ENCODE measurements at regions not wholly inside any gene's neighbourhood (a gene's known extent, or its start where the extent isn't known, plus 50 kb on each side); places are given as distances from the start of the nearest gene placed in this dataset.

GRCh38 chr1:184167352-184167751 lies 115.8 kb downstream of the TSEN15 start:
- H2AK5ac ChIP-seq (ENCODE audit: low read depth, low read length) = no peak overlapping the region
- H2AFZ ChIP-seq (ENCODE audit: low read length) = no peak overlapping the region
- no peak overlapping the region for H2BK15ac ChIP-seq (ENCODE audit: low read length)
- no peak overlapping the region for H3K23ac ChIP-seq (ENCODE audit: insufficient read length)
- no peaks in the 10 kb centered on the region for H3K79me2 ChIP-seq (ENCODE audit: control insufficient read depth in 1 of 2, insufficient read depth in 2 of 2, low read length in 2 of 2)
- CTCF ChIA-PET (ENCODE audit: partially characterized antibody) = interaction anchor here (0.5 to 1.6 kb wide), 4 partner anchors 223 to 1355 kb away, joined by 3 read pairs; no protein-coding TSS in a partner anchor
- H3K9ac ChIP-seq (replicated peaks in 1 of 4; ENCODE audit: extremely low read depth in 1 of 4, low read depth in 3 of 4, low read length in 3 of 4) = no peak overlapping the region
- H3K79me1 ChIP-seq (ENCODE audit: low read depth, low read length) = no peaks in the 10 kb centered on the region
- H2BK120ac ChIP-seq (replicated peaks; ENCODE audit: low read depth, low read length) = no peak overlapping the region
- no peak overlapping the region for H4K91ac ChIP-seq (replicated peaks; ENCODE audit: insufficient read length, low read length)
- no peaks in the 10 kb centered on the region for H3K27me3 ChIP-seq (replicated peaks in 1 of 4; ENCODE audit: control insufficient read depth in 3 of 4, extremely low read depth in 1 of 4, insufficient read depth in 3 of 4, low read length in 3 of 4)
- no peak overlapping the region for H3K4me2 ChIP-seq (ENCODE audit: insufficient read depth in 1 of 2, low read depth in 2 of 2, low read length in 2 of 2)
- POLR2A ChIA-PET (ENCODE audit: partially characterized antibody) = no interaction called here
- H2BK5ac ChIP-seq (ENCODE audit: low read depth, low read length) = no peak overlapping the region
- no peak overlapping the region for H3K14ac ChIP-seq (ENCODE audit: insufficient read length)
- no peak for DNase-seq (ENCODE audit: low read depth in 1 of 2, low spot score in 2 of 2)
- no peak overlapping the region for H2BK12ac ChIP-seq (ENCODE audit: low read depth, low read length)
- H3K4me1 ChIP-seq (replicated peaks in 1 of 4; ENCODE audit: control insufficient read depth in 3 of 4, insufficient read depth in 4 of 4, low read length in 3 of 4) = no peaks in the 10 kb centered on the region
- no peak overlapping the region for H2BK20ac ChIP-seq (ENCODE audit: low read length)
- H3K9me3 ChIP-seq (ENCODE audit: insufficient read depth in 2 of 2, low read depth in 1 of 2, low read length in 1 of 2) = no peaks in the 10 kb centered on the region
- H3K36me3 ChIP-seq (ENCODE audit: control insufficient read depth in 2 of 4, insufficient read depth in 4 of 4, low read length in 3 of 4) = no peaks in the 10 kb centered on the region
- no peak overlapping the region for H3K56ac ChIP-seq (replicated peaks; ENCODE audit: insufficient read length, low read depth, low read length)
- H4K5ac ChIP-seq (ENCODE audit: insufficient read length, low read depth, low read length) = no peak overlapping the region
- H4K8ac ChIP-seq (ENCODE audit: extremely low read depth, insufficient read depth, low read length) = no peak overlapping the region
- H3K23me2 ChIP-seq (ENCODE audit: low read depth, low read length) = no peaks in the 10 kb centered on the region
- WGBS, 2 experiments (ENCODE audit: extremely low coverage in 1 of 2, insufficient coverage in 1 of 2, insufficient read length in 1 of 2, insufficient replicate concordance in 2 of 2, low coverage in 1 of 2, low lambda C conversion rate in 2 of 2, missing lambda C conversion rate in 1 of 2) = 80% methylated on average over 1 of the region's 1 CpG; no CpG with 5 or more reads in 1 of the 2 experiments
- FAIRE-seq = no peak
- H3K27ac ChIP-seq (ENCODE audit: low read depth, low read length) = no peak overlapping the region
- H4K20me1 ChIP-seq (replicated peaks in 1 of 2; ENCODE audit: control insufficient read depth in 1 of 2, insufficient read depth in 2 of 2, low read length in 2 of 2) = no peaks in the 10 kb centered on the region
- no peak overlapping the region for H3K18ac ChIP-seq (ENCODE audit: extremely low read depth, low read length)
- H3K4ac ChIP-seq (replicated peaks; ENCODE audit: insufficient read length, low read depth, low read length) = no peak overlapping the region
- H3K4me3 ChIP-seq (ENCODE audit: extremely low read depth in 1 of 4, insufficient read depth in 2 of 4, low read depth in 3 of 4, low read length in 4 of 4) = no peak overlapping the region
- TF ChIP-seq SUZ12 (IDR thresholded peaks at IDR 0.05; ENCODE audit: low read length) (no peak), POLR2AphosphoS5 (IDR thresholded peaks at IDR 0.05; ENCODE audit: low read depth, low read length) (no peak)
